KMS-11 (cell line): ENCODE measurements at regions not wholly inside any gene's neighbourhood (a gene's known extent, or its start where the extent isn't known, plus 50 kb on each side); places are given as distances from the start of the nearest gene placed in this dataset.

Experiments
- H2AFZ ChIP-seq: fragments of 200-600 bp; sonication (generic); 2 replicates; pipeline ENCODE4 v1.6.1; 2016; ENCODE audit warnings: antibody characterized with exemption, mixed run types, low read depth
- H3K27ac ChIP-seq: fragments of 200-600 bp; sonication (generic); 2 replicates; pipeline ENCODE4 v1.6.1; 2016; ENCODE audit warnings: mild to moderate bottlenecking, mixed run types
- H3K27me3 ChIP-seq: fragments of 200-600 bp; sonication (generic); 2 replicates; pipeline ENCODE4 v1.6.1; 2017; ENCODE audit warnings: mild to moderate bottlenecking, low read depth, mixed run types, moderate library complexity; ENCODE audit not compliant: insufficient read depth
- H3K36me3 ChIP-seq: fragments of 200-600 bp; sonication (generic); 2 replicates; pipeline ENCODE4 v1.6.1; 2017; ENCODE audit warnings: mild to moderate bottlenecking, mixed run types; ENCODE audit not compliant: insufficient read depth
- H3K4me1 ChIP-seq: fragments of 200-600 bp; sonication (generic); 2 replicates; pipeline ENCODE4 v1.6.1; 2016; ENCODE audit warnings: mild to moderate bottlenecking, low read depth, mixed run types; ENCODE audit not compliant: poor library complexity, severe bottlenecking
- H3K4me2 ChIP-seq: fragments of 200-600 bp; sonication (generic); 2 replicates; pipeline ENCODE4 v1.7.0; 2016; ENCODE audit warnings: mild to moderate bottlenecking, mixed run types
- H3K4me3 ChIP-seq: fragments of 200-600 bp; sonication (generic); IDR thresholded peaks from 2 replicates; pipeline ENCODE4 v1.6.1; 2017; ENCODE audit warnings: low read depth, low read length, mixed read lengths; ENCODE audit not compliant: insufficient read depth
- H3K79me2 ChIP-seq: fragments of 200-600 bp; sonication (generic); 2 replicates; pipeline ENCODE4 v1.6.1; 2016; ENCODE audit warnings: low read depth, mixed run types; ENCODE audit not compliant: insufficient read depth
- H3K9ac ChIP-seq: fragments of 200-600 bp; sonication (generic); 2 replicates; pipeline ENCODE4 v1.6.1; 2016; ENCODE audit warnings: mild to moderate bottlenecking, mixed run types
- H4K20me1 ChIP-seq: fragments of 200-600 bp; sonication (generic); 2 replicates; pipeline ENCODE4 v1.6.1; 2016; ENCODE audit warnings: mild to moderate bottlenecking, mixed run types; ENCODE audit not compliant: insufficient read depth
- CTCF ChIP-seq: fragments of 200-600 bp; sonication (generic); conservative IDR thresholded peaks from 2 replicates; pipeline ENCODE4 v1.6.1; 2017; ENCODE audit warnings: low read depth, mild to moderate bottlenecking, antibody characterized with exemption, low read length, moderate library complexity, mixed read lengths

DNA sequence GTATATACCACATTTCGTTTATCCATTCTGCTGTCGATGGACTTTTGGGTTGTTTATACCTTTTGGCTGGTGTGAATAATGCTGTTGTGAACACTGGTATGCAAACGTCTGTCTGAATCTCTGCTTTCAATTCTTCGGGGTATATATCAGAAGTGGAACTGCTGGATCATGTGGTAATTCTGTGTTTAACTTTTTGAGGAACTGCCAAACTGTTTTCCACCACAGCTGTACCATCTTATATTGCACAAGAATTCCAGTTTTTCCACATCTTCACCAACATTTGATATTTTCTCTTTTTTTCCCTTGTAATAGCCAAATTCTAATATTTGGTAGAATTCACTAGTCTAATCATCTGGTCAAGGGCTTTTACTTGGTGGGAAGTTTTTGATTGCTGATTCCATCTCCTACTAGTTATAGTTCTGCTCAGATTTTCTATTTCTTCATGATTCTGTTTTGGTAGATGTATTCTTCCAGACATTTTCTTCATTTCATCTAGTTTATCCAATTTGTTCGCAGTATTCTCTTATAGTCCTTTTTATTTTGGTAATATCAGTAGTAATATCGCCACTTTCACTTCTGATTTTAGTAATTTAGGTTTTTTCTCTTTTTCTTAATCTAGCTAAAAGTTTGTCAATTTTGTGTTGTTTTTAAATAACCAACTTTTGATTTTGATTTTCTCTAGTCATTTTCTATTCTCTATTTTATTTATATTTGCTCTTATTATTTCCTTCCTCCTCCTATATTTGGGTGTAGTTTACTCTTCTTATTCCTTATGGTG is 271.2 kb downstream of the ZEB1 start:
- Histone ChIP-seq H4K20me1 (no peaks in the 10 kb centered on the region), H3K4me3 (no peak overlapping the region), H3K27me3 (no peaks in the 10 kb centered on the region), H3K36me3 (no peaks in the 10 kb centered on the region), H3K4me1 (no peaks in the 10 kb centered on the region), H2AFZ (no peak overlapping the region), H3K4me2 (no peak overlapping the region), H3K9ac (no peak overlapping the region), H3K27ac (no peak overlapping the region), H3K79me2 (no peaks in the 10 kb centered on the region)
- TF ChIP-seq CTCF: no peak

DNA sequence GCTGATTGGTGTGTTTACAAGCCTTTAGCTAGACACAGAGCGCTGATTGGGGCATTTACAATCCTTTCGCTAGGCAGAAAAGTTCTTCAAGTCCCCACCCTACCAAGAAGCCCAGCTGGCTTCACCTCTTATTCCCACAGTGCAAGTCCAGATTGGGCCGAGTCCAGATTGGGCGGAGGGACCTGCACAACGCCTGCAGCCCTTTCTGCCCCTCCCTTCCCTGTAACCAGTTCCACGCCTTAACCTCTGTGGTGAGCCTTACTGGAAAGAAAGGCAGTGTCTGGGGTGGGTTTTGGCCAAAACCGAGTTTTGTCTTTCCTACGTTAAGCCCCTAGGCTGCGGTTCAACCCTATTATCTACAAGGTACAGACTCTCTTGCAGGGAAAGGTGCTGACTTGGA is 268.7 kb downstream of the ZEB1 start:
- Histone ChIP-seq H3K4me2 (no peak overlapping the region), H3K36me3 (no peaks in the 10 kb centered on the region), H3K27ac (no peak overlapping the region), H3K4me3 (no peak overlapping the region), H4K20me1 (no peaks in the 10 kb centered on the region), H3K9ac (no peak overlapping the region), H3K79me2 (no peaks in the 10 kb centered on the region), H2AFZ (no peak overlapping the region), H3K4me1 (no peaks in the 10 kb centered on the region), H3K27me3 (no peaks in the 10 kb centered on the region)
- TF ChIP-seq CTCF: no peak

DNA sequence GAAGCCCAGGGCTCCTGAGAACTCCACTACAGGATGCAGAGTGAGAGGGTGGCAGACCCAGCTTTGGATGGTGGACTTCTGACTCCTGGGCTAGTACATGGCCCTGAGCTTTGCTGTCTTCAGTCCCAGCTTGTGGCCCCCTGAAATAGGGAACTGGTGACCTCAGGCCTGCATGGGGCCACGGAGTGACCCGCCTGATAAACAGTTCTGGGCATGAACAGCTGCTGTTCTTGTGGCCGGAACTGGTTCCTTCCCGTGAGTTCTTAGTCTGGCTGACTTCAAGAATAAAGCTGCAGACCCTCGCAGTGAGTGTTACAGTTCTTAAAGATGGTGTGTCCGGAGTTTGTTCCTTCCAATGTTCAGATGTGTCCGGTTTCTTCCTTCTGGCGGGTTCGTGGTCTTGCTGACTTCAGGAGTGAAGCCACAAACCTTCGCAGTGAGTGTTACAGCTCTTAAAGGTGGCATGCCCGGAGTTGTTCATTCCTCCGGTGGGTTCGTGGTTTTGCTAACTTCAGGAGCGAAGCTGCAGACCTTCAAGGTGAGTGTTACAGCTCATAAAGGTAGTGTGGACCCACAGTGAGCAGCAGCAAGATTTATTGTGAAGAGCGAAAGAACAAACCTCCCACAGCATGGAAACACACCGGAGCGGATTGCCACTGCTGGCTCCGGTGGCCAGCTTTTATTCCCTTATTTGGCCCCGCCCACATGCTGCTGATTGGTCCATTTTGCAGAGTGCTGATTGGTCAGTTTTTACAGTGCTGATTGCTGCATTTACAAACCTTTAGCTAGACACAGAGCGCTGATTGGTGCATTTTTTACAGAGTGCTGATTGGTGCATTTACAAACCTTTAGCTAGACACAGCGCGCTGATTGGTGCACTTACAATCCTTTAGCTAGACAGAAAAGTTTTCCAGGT is 268.0 kb downstream of the ZEB1 start:
- Histone ChIP-seq H3K4me1 (no peaks in the 10 kb centered on the region), H2AFZ (no peak overlapping the region), H3K9ac (no peak overlapping the region), H3K79me2 (no peaks in the 10 kb centered on the region), H3K4me3 (no peak overlapping the region), H3K27me3 (no peaks in the 10 kb centered on the region), H3K27ac (no peak overlapping the region), H3K36me3 (no peaks in the 10 kb centered on the region), H3K4me2 (no peak overlapping the region), H4K20me1 (no peaks in the 10 kb centered on the region)
- no peak for TF ChIP-seq CTCF

- no peak overlapping the region for H2AFZ ChIP-seq
- no peak overlapping the region for H3K4me2 ChIP-seq
- H3K27ac ChIP-seq: no peak overlapping the region
- no peaks in the 10 kb centered on the region for H3K79me2 ChIP-seq
- no peak overlapping the region for H3K4me3 ChIP-seq
- H4K20me1 ChIP-seq: no peaks in the 10 kb centered on the region
- no peaks in the 10 kb centered on the region for H3K36me3 ChIP-seq
- no peaks in the 10 kb centered on the region for H3K4me1 ChIP-seq
- TF ChIP-seq CTCF: no peak
- H3K27me3 ChIP-seq: no peaks in the 10 kb centered on the region
- no peak overlapping the region for H3K9ac ChIP-seq
These were observed 265.9 kb downstream of the ZEB1 start for GRCh38 chr10:31584876-31585275.
